CD4-positive, alpha-beta memory T cell (primary cell): ENCODE measurements at regions not wholly inside any gene's neighbourhood (a gene's known extent, or its start where the extent isn't known, plus 50 kb on each side); places are given as distances from the start of the nearest gene placed in this dataset.

Source experiments
- CTCF ChIA-PET: fragments of 350-600 bp; sonication (Branson Sonifier 250); formaldehyde crosslinking; loops from one replicate; lab custom pipeline; 2021; ENCODE audit warnings: inconsistent platforms; ENCODE audit not compliant: partially characterized antibody; lab: Charles Lee
- POLR2A ChIA-PET: fragments of 350-600 bp; sonication (Branson Sonifier 250); formaldehyde crosslinking; loops from one replicate; lab custom pipeline; 2021; ENCODE audit not compliant: partially characterized antibody; lab: Charles Lee
- DNase-seq, 5 donors: peaks; one replicate each; pipeline versions ENCODE4 v3.0.0 to v3.0.0-alpha.2; 2020 to 2022; ENCODE audit warnings: mixed read lengths in 1 of 5
- H3K27ac ChIP-seq: one replicate; pipeline ENCODE4 v1.7.0; 2013; ENCODE audit warnings: low read depth, low read length
- H3K27me3 ChIP-seq: 2 replicates; pipeline ENCODE4 v1.7.0; 2013; ENCODE audit warnings: mild to moderate bottlenecking, low read length, moderate library complexity; ENCODE audit not compliant: insufficient read depth
- H3K36me3 ChIP-seq: 2 replicates; pipeline ENCODE4 v1.7.0; 2013; ENCODE audit warnings: mild to moderate bottlenecking, low read length, moderate library complexity; ENCODE audit not compliant: insufficient read depth
- H3K4me1 ChIP-seq: 2 replicates; pipeline ENCODE4 v1.7.0; 2013; ENCODE audit warnings: mild to moderate bottlenecking, low read length, moderate library complexity; ENCODE audit not compliant: insufficient read depth
- H3K4me3 ChIP-seq, 2 donors: one replicate each; pipeline ENCODE4 v1.7.0; 2013; ENCODE audit warnings: low read length in 2 of 2, mild to moderate bottlenecking in 1 of 2
- H3K9me3 ChIP-seq, 2 donors: one replicate each; pipeline ENCODE4 v1.7.0; 2013; ENCODE audit warnings: low read length in 2 of 2, control low read depth in 1 of 2; ENCODE audit not compliant: control insufficient read depth in 1 of 2
- H3K27ac Mint-ChIP-seq, 7 donors: one replicate each; pipeline ENCODE4 v1.8.0; 2020 to 2021; ENCODE audit warnings: mixed read lengths in 7 of 7, mild to moderate bottlenecking in 6 of 7, inconsistent platforms in 3 of 7, moderate library complexity in 3 of 7
- H3K27me3 Mint-ChIP-seq, 2 donors: one replicate each; pipeline ENCODE4 v1.8.0; 2020 to 2021; ENCODE audit warnings: mixed read lengths in 2 of 2
- H3K36me3 Mint-ChIP-seq, 2 donors: one replicate each; pipeline ENCODE4 v1.8.0; 2020 to 2021; ENCODE audit warnings: mixed read lengths in 2 of 2, inconsistent platforms in 1 of 2, mild to moderate bottlenecking in 1 of 2
- H3K4me1 Mint-ChIP-seq, 4 donors: one replicate each; pipeline ENCODE4 v1.8.0; 2020 to 2021; ENCODE audit warnings: mixed read lengths in 4 of 4, mild to moderate bottlenecking in 1 of 4
- H3K4me3 Mint-ChIP-seq, 8 donors: one replicate each; pipeline ENCODE4 v1.8.0; 2020 to 2021; ENCODE audit warnings: mixed read lengths in 8 of 8, mild to moderate bottlenecking in 7 of 8, moderate library complexity in 6 of 8, inconsistent platforms in 3 of 8
- H3K9me3 Mint-ChIP-seq, 8 donors: one replicate each; pipeline ENCODE4 v1.8.0; 2020 to 2021; ENCODE audit warnings: mixed read lengths in 8 of 8, mild to moderate bottlenecking in 5 of 8, inconsistent platforms in 3 of 8, moderate library complexity in 1 of 8
- intact Hi-C: fragments of 100-400 bp; cut with micrococcal nuclease; formaldehyde crosslinking; loops from one replicate; pipeline ENCODE4 v1.15.1; 2023

DNA sequence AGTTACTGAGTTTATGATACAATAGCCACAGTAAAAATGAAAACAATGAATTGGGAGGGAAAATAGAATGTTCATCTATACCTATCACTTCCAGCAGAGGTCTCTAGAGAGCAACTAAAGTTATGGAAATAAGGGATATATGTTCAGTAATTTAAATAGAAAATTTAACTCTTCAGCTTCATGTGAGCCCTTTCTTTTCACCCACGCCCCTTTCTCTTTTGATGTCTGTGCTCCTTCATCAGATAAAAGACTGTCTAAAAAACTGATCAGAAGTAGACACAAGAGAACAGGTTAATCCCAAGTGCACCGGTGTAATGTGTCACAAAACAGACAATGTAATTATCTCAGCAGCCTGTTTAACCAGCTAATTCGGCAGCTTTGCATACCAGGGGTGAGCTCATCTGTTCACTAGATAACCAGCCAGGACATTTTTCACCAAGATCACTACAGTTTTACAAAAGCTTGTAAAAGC is 238.5 kb upstream of the ERBB4 start:
- Histone ChIP-seq H3K27me3 (no peaks in the 10 kb centered on the region), H3K36me3 (no peaks in the 10 kb centered on the region), H3K4me3 (no peak overlapping the region), H3K4me1 (no peaks in the 10 kb centered on the region), H3K9me3 (no peaks in the 10 kb centered on the region), H3K27ac (no peak overlapping the region)
- H3K27me3 Mint-ChIP-seq: no peaks in the 10 kb centered on the region
- POLR2A ChIA-PET: interaction anchor here (0.8 kb wide), 1 partner anchor 377 kb away, joined by 3 read pairs; no protein-coding TSS in a partner anchor
- no peak overlapping the region for H3K27ac Mint-ChIP-seq
- intact Hi-C loops: loop anchor here (5.0 kb wide), 1 partner anchor 455 kb away; no protein-coding TSS in a partner anchor
- CTCF ChIA-PET: interaction anchor here (0.9 to 4.1 kb wide), 4 partner anchors 373 to 377 kb away, joined by 3 to 32 read pairs (median 3); partner anchors contain the start of gene IKZF2
- peaks cover 0 to under 1% (median 0%) of the 10 kb centered on the region in 8 donors for H3K9me3 Mint-ChIP-seq
- no peaks in the 10 kb centered on the region for H3K36me3 Mint-ChIP-seq
- no peak overlapping the region for H3K4me3 Mint-ChIP-seq
- peaks cover 0 to 5% (median 0%) of the 10 kb centered on the region in 4 donors for H3K4me1 Mint-ChIP-seq
- peak; percentile 6 to 36 (median 13) for DNase-seq

DNA sequence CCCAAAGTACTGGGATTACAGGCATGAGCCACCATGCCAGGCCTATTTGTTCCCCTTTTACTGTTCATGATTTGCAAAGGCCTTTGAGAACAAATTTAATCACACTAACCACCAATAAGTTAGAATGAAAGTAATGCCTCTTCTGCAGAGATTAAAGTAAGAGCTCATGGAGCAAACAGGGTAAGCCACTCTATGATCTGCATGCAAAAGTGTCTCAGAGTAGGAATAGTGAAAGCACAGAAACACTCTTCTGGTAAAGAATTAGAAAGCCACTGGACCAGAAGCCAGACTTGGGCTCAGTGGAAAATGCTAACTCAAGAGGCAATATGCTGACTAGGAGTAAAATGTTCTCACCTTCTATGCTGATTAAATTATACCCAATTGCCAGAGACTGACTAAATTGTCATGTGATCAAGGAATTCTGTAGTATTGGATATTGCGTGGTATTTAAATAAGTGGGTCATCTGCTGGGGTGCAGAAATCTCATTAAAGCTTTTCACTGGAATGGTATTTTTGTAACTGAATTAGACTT is 235.3 kb upstream of the ERBB4 start:
- Mint-ChIP-seq H3K4me3 (no peak overlapping the region), H3K27me3 (no peaks in the 10 kb centered on the region), H3K27ac (no peak overlapping the region), H3K36me3 (no peaks in the 10 kb centered on the region), H3K4me1 (peaks cover 0 to 5% (median 0%) of the 10 kb centered on the region in 4 donors), H3K9me3 (peaks cover 0 to 2% (median 0%) of the 10 kb centered on the region in 8 donors)
- no peaks in the 10 kb centered on the region for H3K9me3 ChIP-seq
- ChIA-PET POLR2A (no interaction called here), CTCF (no interaction called here)
- H3K36me3 ChIP-seq: no peaks in the 10 kb centered on the region
- intact Hi-C loops: no loop called here
- DNase-seq: no peak
- no peak overlapping the region for H3K4me3 ChIP-seq
- H3K4me1 ChIP-seq: no peaks in the 10 kb centered on the region
- no peak overlapping the region for H3K27ac ChIP-seq
- H3K27me3 ChIP-seq: no peaks in the 10 kb centered on the region

DNA sequence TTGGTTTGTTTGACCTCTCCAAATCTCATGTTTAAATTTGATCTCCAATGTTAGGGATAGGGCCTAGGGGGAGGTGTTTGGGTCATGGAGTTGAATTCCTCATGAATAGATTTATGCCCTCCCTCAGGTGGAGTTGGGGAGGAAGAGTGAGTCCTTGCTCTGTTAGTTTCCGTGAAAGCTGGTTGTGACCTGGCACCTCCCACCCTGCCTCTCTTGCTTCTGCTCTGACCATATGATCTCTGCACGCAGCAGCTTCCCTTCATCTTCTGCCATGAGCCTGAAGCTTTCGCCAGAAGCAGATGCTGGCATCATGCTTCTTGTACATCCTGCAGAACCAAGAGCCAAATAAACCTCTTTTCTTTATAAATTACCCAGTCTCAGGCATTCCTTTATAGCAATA is 231.6 kb upstream of the ERBB4 start:
- Mint-ChIP-seq H3K4me3 (no peak overlapping the region), H3K9me3 (peaks cover 0 to 2% (median 0%) of the 10 kb centered on the region in 8 donors), H3K36me3 (no peaks in the 10 kb centered on the region), H3K27ac (no peak overlapping the region), H3K27me3 (no peaks in the 10 kb centered on the region), H3K4me1 (no peaks in the 10 kb centered on the region)
- Histone ChIP-seq H3K4me1 (no peaks in the 10 kb centered on the region), H3K27me3 (no peaks in the 10 kb centered on the region), H3K4me3 (no peak overlapping the region), H3K27ac (no peak overlapping the region), H3K9me3 (no peaks in the 10 kb centered on the region), H3K36me3 (no peaks in the 10 kb centered on the region)
- ChIA-PET CTCF (no interaction called here), POLR2A (no interaction called here)
- intact Hi-C loops: no loop called here
- no peak for DNase-seq

DNA sequence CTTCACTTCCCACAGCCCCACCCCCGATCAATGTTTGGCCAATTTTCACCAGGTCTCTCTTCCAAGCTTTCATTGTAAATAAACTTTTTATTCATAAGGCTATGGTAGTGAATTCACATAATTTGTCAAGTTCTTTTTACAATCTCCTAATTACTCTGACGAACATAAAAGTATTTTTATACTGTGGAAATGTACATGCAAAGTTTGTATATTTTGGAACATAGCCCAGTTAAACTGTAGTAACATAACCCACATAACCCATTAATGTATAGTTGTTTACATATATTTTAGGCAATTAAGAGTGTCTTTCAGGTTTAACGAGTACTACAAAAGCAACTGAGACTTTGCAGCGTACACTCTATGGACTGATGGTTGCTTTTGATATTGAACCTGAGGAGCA is 228.3 kb upstream of the ERBB4 start:
- no peaks in the 10 kb centered on the region for H3K27me3 ChIP-seq
- H3K4me3 Mint-ChIP-seq: no peak overlapping the region
- no peak overlapping the region for H3K27ac Mint-ChIP-seq
- CTCF ChIA-PET: no interaction called here
- no peaks in the 10 kb centered on the region for H3K4me1 ChIP-seq
- no peaks in the 10 kb centered on the region for H3K36me3 ChIP-seq
- intact Hi-C loops: no loop called here
- H3K4me3 ChIP-seq: no peak overlapping the region
- H3K9me3 Mint-ChIP-seq: peaks cover 0 to 3% (median 0%) of the 10 kb centered on the region in 8 donors
- no peaks in the 10 kb centered on the region for H3K27me3 Mint-ChIP-seq
- no peaks in the 10 kb centered on the region for H3K9me3 ChIP-seq
- H3K27ac ChIP-seq: no peak overlapping the region
- POLR2A ChIA-PET: no interaction called here
- DNase-seq: no peak
- H3K4me1 Mint-ChIP-seq: no peaks in the 10 kb centered on the region
- no peaks in the 10 kb centered on the region for H3K36me3 Mint-ChIP-seq

DNA sequence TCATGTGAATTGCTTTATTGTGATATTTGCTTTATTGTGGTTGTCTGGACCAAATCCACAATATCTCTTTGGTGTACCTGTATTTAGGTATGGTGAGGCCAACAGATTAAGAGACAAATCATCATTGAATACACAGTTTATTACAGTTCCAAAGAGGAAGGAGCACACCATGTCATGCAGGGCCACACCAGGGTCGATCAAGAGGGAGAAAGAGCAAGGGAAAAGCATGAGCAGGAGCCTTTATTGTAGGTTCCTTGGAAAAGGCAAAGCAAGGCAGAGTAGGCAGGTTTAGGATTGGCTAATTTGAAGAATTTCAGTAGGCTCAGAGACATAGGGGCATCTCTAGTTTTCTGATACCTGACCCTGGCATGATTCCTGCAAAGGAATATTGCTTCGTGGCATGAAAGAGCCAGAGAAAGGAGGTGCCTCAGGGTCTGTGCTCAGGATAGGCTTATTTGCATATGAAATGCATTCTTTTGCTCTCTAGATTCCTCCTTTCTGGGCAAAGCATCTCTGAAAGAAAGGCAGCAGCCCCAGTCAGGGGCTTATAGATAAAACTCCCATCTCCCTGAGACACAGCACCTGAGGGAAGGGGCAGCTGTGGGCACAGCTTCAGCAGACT is 214.2 kb upstream of the ERBB4 start:
- no peaks in the 10 kb centered on the region for H3K4me1 Mint-ChIP-seq
- ChIA-PET CTCF (no interaction called here), POLR2A (no interaction called here)
- no peak overlapping the region for H3K27ac ChIP-seq
- no peak overlapping the region for H3K4me3 Mint-ChIP-seq
- no peaks in the 10 kb centered on the region for H3K27me3 Mint-ChIP-seq
- DNase-seq: no peak
- intact Hi-C loops: no loop called here
- no peak overlapping the region for H3K27ac Mint-ChIP-seq
- no peak overlapping the region for H3K4me3 ChIP-seq
- H3K4me1 ChIP-seq: no peaks in the 10 kb centered on the region
- peaks cover 4 to 29% (median 21%) of the 10 kb centered on the region in 8 donors for H3K9me3 Mint-ChIP-seq
- H3K36me3 Mint-ChIP-seq: peaks cover 0 to 2% of the 10 kb centered on the region in 2 donors
- H3K36me3 ChIP-seq: no peaks in the 10 kb centered on the region
- no peaks in the 10 kb centered on the region for H3K9me3 ChIP-seq
- no peaks in the 10 kb centered on the region for H3K27me3 ChIP-seq

DNA sequence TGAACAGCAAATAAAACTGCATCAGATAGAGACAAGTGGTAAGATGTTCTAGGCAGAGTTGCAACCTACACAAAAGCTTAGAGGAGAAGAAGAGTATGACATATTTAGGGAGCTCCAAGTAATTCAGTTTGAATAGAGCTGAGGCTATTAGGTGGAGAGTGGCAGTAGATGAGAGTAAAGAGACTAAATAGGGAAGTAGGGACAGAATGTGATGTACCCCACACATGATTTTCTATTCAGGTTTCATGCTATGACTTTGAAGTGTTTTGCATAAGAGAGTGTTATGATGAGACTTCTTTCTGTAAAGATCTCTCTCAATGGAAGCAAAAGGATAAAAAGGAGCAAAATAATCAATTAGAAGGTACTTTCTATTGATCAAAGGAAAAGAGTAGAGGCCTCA is 206.8 kb upstream of the ERBB4 start:
- Mint-ChIP-seq H3K4me1 (no peaks in the 10 kb centered on the region), H3K4me3 (no peak overlapping the region), H3K9me3 (peaks cover 0 to 7% (median 0%) of the 10 kb centered on the region in 8 donors)

DNA sequence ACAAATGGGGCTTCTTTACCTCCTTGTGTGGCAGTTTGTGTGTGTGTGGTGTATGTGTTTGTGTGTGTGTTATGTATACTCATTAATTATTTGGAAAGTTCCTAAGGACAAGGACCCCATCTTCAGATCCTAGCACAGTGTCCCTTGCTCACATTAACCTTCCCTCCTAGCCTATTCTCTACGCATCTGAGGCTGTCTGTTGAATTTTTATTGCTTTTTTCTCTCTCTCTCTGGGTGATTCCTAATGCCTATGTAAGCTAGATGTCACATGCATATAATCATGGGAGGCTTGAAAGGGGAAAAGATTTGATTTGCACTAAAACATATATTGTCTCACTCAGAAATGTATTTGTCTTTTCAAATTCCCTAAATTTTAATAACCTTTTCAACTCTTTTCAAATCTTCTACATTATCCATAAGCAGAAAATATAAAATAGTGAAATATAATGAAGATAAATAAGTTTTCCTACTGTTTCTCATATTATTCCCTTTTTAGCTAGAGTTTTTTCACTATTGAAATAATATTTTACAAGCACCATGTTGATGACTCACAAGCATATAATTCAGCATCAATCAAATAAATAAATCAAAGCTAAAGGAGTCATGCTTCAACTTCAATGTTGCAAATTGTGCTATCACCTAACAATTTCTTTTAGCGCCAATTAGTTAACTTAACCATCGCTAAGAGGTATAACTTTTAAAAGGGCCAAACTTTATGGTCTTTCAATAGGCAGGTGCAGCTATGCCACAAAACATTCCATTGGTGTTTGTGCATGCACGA is 199.0 kb upstream of the ERBB4 start:
- no peaks in the 10 kb centered on the region for H3K4me1 Mint-ChIP-seq
- peaks cover 0 to 3% (median 0%) of the 10 kb centered on the region in 8 donors for H3K9me3 Mint-ChIP-seq
- no peaks in the 10 kb centered on the region for H3K36me3 Mint-ChIP-seq
- ChIA-PET POLR2A (no interaction called here), CTCF (no interaction called here)
- H3K4me3 Mint-ChIP-seq: no peak overlapping the region
- Histone ChIP-seq H3K27ac (no peak overlapping the region), H3K9me3 (no peaks in the 10 kb centered on the region), H3K36me3 (no peaks in the 10 kb centered on the region), H3K4me3 (no peak overlapping the region), H3K4me1 (no peaks in the 10 kb centered on the region), H3K27me3 (no peaks in the 10 kb centered on the region)
- intact Hi-C loops: no loop called here
- H3K27me3 Mint-ChIP-seq: peaks cover 1 to 2% of the 10 kb centered on the region in 2 donors
- no peak overlapping the region for H3K27ac Mint-ChIP-seq
- no peak for DNase-seq

More for the DNA sequence above, 206.8 kb upstream of the ERBB4 start:
- intact Hi-C loops: no loop called here
- H3K4me1 ChIP-seq: no peaks in the 10 kb centered on the region
- H3K9me3 ChIP-seq: no peaks in the 10 kb centered on the region
- H3K27me3 ChIP-seq: no peaks in the 10 kb centered on the region
- CTCF ChIA-PET: no interaction called here
- no peak for DNase-seq
- no peaks in the 10 kb centered on the region for H3K27me3 Mint-ChIP-seq
- no peaks in the 10 kb centered on the region for H3K36me3 Mint-ChIP-seq
- H3K4me3 ChIP-seq: no peak overlapping the region
- POLR2A ChIA-PET: no interaction called here
- no peak overlapping the region for H3K27ac ChIP-seq
- H3K36me3 ChIP-seq: no peaks in the 10 kb centered on the region
- no peak overlapping the region for H3K27ac Mint-ChIP-seq
